ENCODE measurements at regions not wholly inside any gene's neighbourhood (a gene's known extent, or its start where the extent isn't known, plus 50 kb on each side); places are given as distances from the start of the nearest gene placed in this dataset.

DNA sequence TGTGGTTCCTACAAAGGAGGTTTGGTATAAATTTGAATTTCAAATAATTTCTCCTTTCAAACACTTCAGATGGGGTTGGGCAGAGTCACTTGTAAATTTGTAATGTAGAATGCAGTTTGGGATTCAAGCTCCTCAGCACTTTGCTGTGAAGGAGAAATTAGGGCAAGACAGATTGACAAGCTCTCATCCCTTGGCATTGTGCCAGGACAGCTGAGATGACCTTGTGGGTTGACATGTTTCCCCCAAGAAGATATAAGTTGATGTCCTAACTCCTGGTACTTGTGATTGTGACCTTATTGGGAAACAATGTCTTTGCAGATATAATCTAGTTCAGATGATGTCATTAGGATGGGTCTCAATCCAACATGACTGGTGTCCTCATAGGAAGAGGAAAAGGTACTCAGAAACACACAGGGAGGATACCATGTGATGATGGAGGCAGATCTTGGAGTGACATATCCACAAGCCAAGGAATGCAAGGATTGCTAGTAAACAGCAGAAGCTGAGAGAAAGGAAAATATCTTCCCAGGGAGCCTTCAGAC is 408.3 kb downstream of the MED10 start:
- POLR2A ChIA-PET, result no interaction called here
- H3K4me3 ChIP-seq (ENCODE audit: low read depth, low read length), result no peak overlapping the region
- TF ChIP-seq CTCF (IDR thresholded peaks at IDR 0.05; ENCODE audit: insufficient read depth, low read length, missing control alignments), result no peak
- CTCF ChIA-PET, result no interaction called here
- DNase-seq (ENCODE audit: low read depth, low spot score), result no peak

DNA sequence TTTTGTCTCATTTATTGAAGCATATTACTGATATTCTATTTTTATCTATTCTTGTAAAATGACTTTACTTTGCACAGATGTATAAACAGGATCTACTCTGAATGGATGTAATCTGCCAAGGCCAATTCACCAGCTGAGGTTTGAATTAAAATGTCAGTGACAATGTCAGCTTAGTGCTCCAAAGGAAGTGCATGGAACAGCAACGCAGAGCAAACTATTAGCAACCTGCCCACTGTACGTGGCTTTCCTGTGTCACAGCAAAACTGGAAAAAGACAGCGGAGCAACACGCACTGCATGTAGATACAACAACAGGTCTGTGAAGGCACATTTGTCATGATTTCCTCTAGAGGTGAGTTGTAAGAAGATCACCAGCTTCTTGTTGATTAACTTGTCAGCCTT is 409.4 kb downstream of the MED10 start:
- H3K4me3 ChIP-seq (ENCODE audit: low read depth, low read length), result no peak overlapping the region
- DNase-seq (ENCODE audit: low read depth, low spot score), result no peak
- no peak for TF ChIP-seq CTCF (IDR thresholded peaks at IDR 0.05; ENCODE audit: insufficient read depth, low read length, missing control alignments)
- ChIA-PET POLR2A (no interaction called here), CTCF (no interaction called here)

GRCh38 chr5:5967944-5968343 is 410.4 kb downstream of the MED10 start:
- POLR2A ChIA-PET, result no interaction called here
- DNase-seq (ENCODE audit: low read depth, low spot score), result no peak
- CTCF ChIA-PET, result no interaction called here
- no peak overlapping the region for H3K4me3 ChIP-seq (ENCODE audit: low read depth, low read length)
- TF ChIP-seq CTCF (IDR thresholded peaks at IDR 0.05; ENCODE audit: insufficient read depth, low read length, missing control alignments), result no peak

- ChIA-PET POLR2A (no interaction called here), CTCF (no interaction called here)
- TF ChIP-seq CTCF (IDR thresholded peaks at IDR 0.05; ENCODE audit: insufficient read depth, low read length, missing control alignments), result no peak
- H3K4me3 ChIP-seq (ENCODE audit: low read depth, low read length), result no peak overlapping the region
- no peak for DNase-seq (ENCODE audit: low read depth, low spot score)
These were observed 411.0 kb downstream of the MED10 start for GRCh38 chr5:5967373-5967772.

DNA sequence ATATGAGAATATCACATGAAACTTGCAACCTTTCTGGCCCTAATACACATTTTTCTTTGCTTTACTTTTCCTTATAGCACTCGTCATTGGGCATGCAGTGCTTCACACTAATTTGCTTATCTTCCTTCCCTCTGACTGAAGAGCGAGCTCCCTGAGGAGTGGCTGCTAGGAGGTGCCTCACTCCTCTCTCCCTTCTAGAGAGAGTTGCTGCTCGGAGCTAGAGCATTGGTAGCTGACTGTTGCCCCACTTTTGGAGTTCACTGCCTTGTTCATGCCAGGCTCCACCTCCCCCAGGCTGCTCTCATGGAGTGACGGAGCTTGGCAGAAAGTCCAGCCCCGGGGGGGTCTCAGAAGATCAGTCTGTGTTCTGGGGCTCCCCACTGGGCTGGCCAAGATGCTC is 413.2 kb downstream of the MED10 start:
- no peak for TF ChIP-seq CTCF (IDR thresholded peaks at IDR 0.05; ENCODE audit: insufficient read depth, low read length, missing control alignments)
- ChIA-PET POLR2A (no interaction called here), CTCF (no interaction called here)
- no peak overlapping the region for H3K4me3 ChIP-seq (ENCODE audit: low read depth, low read length)
- no peak for DNase-seq (ENCODE audit: low read depth, low spot score)

DNA sequence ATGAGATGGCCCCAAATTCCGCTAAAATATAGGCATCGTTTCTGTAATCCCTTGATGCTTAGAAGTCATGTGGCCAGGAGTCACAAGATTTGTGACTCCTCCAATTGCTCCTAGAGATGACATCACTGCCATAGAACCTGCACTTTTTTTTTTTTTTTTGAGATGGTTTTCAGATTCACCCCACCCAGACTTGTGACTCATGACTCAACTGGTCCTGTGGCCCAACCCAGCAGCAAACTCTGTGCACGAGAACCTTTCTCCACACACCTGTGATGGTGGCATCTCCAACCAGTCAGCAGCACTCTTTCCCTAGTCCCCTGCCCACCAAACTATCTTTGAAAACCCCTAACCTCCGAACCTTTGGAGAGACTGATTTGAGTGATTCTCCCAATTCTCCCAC is 414.0 kb downstream of the MED10 start:
- no peak overlapping the region for H3K4me3 ChIP-seq (ENCODE audit: low read depth, low read length)
- ChIA-PET CTCF (no interaction called here), POLR2A (no interaction called here)
- no peak for TF ChIP-seq CTCF (IDR thresholded peaks at IDR 0.05; ENCODE audit: insufficient read depth, low read length, missing control alignments)
- no peak for DNase-seq (ENCODE audit: low read depth, low spot score)

All from AG04449 (cell line).